AG04450 (cell line): ENCODE measurements at regions not wholly inside any gene's neighbourhood (a gene's known extent, or its start where the extent isn't known, plus 50 kb on each side); places are given as distances from the start of the nearest gene placed in this dataset.
"Not testable (repeated sequence)": the region's sequence is repeated elsewhere in the genome, so short reads cannot be mapped to it uniquely, and the experiment has no call there.

ENCODE experiments used
- CTCF ChIA-PET: fragments of 300-600, 350-600 bp; formaldehyde crosslinking; extraction: SDS; loops from one replicate; lab custom pipeline; 2022; ENCODE audit warnings: antibody characterized with exemption, inconsistent platforms; lab: Charles Lee
- POLR2A ChIA-PET: fragments of 350-600 bp; formaldehyde crosslinking; extraction: SDS; loops from one replicate; lab custom pipeline; 2021; ENCODE audit warnings: antibody characterized with exemption, inconsistent platforms; lab: Yijun Ruan, JAX
- DNase-seq: peaks from one replicate; pipeline ENCODE4 v3.0.0-alpha.2; 2011; ENCODE audit warnings: low read depth, low spot score
- H3K27ac ChIP-seq: one replicate; pipeline ENCODE4 v1.5.1; 2012; ENCODE audit warnings: low read depth, low read length, control low read depth
- H3K27me3 ChIP-seq: one replicate; pipeline ENCODE4 v1.6.0; 2012; ENCODE audit warnings: low read length; ENCODE audit not compliant: control insufficient read depth, insufficient read depth
- H3K4me3 ChIP-seq: 2 replicates; pipeline ENCODE4 v1.5.1; 2011; ENCODE audit warnings: mild to moderate bottlenecking, low read depth, low read length, control low read depth
- H3K9me3 ChIP-seq: 2 replicates; pipeline ENCODE4 v1.5.1; 2012; ENCODE audit warnings: low read length; ENCODE audit not compliant: control insufficient read depth, insufficient read depth
- TF ChIP-seq, protein P1 (sequence below): IDR thresholded peaks from 2 replicates; pipeline ENCODE4 v1.5.1; 2011; ENCODE audit warnings: low read depth, low read length, control low read depth, inconsistent platforms

DNA sequence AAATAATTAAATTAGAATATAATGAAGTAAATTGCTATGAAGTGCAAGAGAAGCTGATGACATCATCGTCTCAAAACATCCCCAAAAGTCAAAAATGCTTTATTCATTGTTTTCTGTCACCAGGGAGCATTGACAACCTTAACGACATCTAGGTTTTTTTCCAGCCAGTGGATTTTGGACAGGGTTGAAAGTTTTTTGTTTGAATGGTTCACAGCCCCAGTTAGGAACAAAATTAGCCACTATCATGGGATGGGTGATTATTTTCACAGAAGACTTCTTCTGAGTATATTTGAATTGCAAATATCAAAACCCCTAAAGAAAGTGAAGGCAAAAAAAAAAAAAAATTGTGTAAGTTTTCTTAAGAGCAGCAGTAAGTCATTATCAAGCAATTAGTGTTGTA, 826.1 kb downstream of the STPG2 start:
- H3K27me3 ChIP-seq, result no peaks in the 10 kb centered on the region
- H3K4me3 ChIP-seq, result no peak overlapping the region
- H3K9me3 ChIP-seq, result peaks cover 2% of the 10 kb centered on the region; the same call in 1 of the 2 replicates
- ChIA-PET POLR2A (no interaction called here), CTCF (no interaction called here)
- no peak for DNase-seq
- TF ChIP-seq, protein P1, sequence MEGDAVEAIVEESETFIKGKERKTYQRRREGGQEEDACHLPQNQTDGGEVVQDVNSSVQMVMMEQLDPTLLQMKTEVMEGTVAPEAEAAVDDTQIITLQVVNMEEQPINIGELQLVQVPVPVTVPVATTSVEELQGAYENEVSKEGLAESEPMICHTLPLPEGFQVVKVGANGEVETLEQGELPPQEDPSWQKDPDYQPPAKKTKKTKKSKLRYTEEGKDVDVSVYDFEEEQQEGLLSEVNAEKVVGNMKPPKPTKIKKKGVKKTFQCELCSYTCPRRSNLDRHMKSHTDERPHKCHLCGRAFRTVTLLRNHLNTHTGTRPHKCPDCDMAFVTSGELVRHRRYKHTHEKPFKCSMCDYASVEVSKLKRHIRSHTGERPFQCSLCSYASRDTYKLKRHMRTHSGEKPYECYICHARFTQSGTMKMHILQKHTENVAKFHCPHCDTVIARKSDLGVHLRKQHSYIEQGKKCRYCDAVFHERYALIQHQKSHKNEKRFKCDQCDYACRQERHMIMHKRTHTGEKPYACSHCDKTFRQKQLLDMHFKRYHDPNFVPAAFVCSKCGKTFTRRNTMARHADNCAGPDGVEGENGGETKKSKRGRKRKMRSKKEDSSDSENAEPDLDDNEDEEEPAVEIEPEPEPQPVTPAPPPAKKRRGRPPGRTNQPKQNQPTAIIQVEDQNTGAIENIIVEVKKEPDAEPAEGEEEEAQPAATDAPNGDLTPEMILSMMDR, result no peak
- H3K27ac ChIP-seq, result no peak overlapping the region

DNA sequence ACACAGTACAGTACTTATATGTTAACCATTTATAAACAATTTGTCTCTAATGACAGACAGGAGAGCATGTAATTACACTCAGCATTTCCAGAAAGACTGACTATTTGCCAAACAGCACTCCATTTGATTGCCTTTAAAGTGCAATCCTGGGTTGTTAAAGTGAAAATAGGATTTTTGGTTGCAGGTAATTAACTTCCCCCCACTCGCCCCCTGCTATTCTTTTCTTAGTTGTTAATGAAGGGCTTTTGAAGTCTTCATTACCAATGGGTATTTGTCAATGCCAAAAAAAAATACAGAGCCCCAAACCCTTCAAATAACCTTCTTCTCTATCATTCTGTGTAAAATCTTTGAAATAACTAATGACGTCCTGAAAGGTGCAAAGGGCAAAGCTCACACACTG, 825.6 kb downstream of the STPG2 start:
- CTCF ChIA-PET, result no interaction called here

GRCh38 chr4:97325751-97326150, 817.5 kb downstream of the STPG2 start:
- H3K4me3 ChIP-seq, H3K27ac ChIP-seq, CTCF ChIA-PET, H3K27me3 ChIP-seq, DNase-seq, POLR2A ChIA-PET, H3K9me3 ChIP-seq: not testable (repeated sequence)

More for the DNA sequence above, 825.6 kb downstream of the STPG2 start:
- H3K27ac ChIP-seq, result no peak overlapping the region
- no peak overlapping the region for H3K4me3 ChIP-seq
- TF ChIP-seq, protein P1, result no peak
- DNase-seq, result no peak
- POLR2A ChIA-PET, result no interaction called here
- peaks cover 2% of the 10 kb centered on the region; the same call in 1 of the 2 replicates for H3K9me3 ChIP-seq
- no peaks in the 10 kb centered on the region for H3K27me3 ChIP-seq

DNA sequence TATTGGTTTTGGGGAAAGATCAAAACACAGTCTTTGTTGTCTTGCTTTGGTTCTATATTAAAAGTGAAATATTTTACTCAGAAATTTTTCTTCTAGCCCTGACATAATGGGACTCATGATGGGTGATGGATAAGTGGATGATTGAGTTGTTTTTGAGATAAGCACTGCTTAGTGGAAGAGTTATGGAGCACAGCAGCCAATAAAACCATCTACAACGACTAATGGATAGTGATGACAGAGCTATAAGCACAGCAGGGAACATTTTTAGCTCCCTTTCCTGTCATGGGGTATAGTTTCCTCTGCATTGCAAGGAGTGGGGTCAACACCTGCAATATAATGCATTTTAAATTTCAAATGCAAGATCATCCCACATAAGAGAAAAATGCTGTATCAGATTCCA, 812.4 kb downstream of the STPG2 start:
- no peak overlapping the region for H3K27ac ChIP-seq
- no peak for DNase-seq
- CTCF ChIA-PET, result no interaction called here
- POLR2A ChIA-PET, result interaction anchor here (0.6 kb wide), 1 partner anchor 370 kb away, joined by 5 read pairs; no protein-coding TSS in a partner anchor
- H3K9me3 ChIP-seq, result peaks cover 5% of the 10 kb centered on the region; the same call in 1 of the 2 replicates
- TF ChIP-seq, protein P1, result no peak
- H3K27me3 ChIP-seq, result no peaks in the 10 kb centered on the region
- no peak overlapping the region for H3K4me3 ChIP-seq

GRCh38 chr4:97334348-97334747, 808.9 kb downstream of the STPG2 start:
- ChIA-PET POLR2A (no interaction called here), CTCF (no interaction called here)
- Histone ChIP-seq H3K9me3 (peaks cover 14% of the 10 kb centered on the region), H3K27ac (no peak overlapping the region), H3K27me3 (no peaks in the 10 kb centered on the region), H3K4me3 (no peak overlapping the region)
- no peak for DNase-seq
- TF ChIP-seq, protein P1, result no peak
